RPMI7951 (cell line): ENCODE measurements at regions not wholly inside any gene's neighbourhood (a gene's known extent, or its start where the extent isn't known, plus 50 kb on each side); places are given as distances from the start of the nearest gene placed in this dataset.

ENCODE experiments used
- DNase-seq: peaks from one replicate; pipeline ENCODE4 v3.0.0-alpha.2; 2012; ENCODE audit warnings: low read depth

GRCh38 chr17:77474292-77474988, 333.7 kb downstream of the SEC14L1 start:
- DNase-seq: peak; percentile 46

- DNase-seq: peak; percentile 90
Measured at GRCh38 chr17:77475016-77475976, 334.5 kb downstream of the SEC14L1 start.

GRCh38 chr17:77476006-77476405, 335.2 kb downstream of the SEC14L1 start:
- no peak for DNase-seq

GRCh38 chr17:77476498-77476897, 335.7 kb downstream of the SEC14L1 start:
- no peak for DNase-seq

GRCh38 chr17:77476931-77477805, 336.4 kb downstream of the SEC14L1 start:
- DNase-seq: peak; percentile 100

- no peak for DNase-seq
Measured at GRCh38 chr17:77478281-77478680, 337.5 kb downstream of the SEC14L1 start.

GRCh38 chr17:77478899-77479298, 338.1 kb downstream of the SEC14L1 start:
- DNase-seq: no peak

GRCh38 chr17:77479372-77480198, 338.8 kb downstream of the SEC14L1 start:
- peak; percentile 31 for DNase-seq

- no peak for DNase-seq
Measured at GRCh38 chr17:77480199-77480508, 339.4 kb downstream of the SEC14L1 start.

- no peak for DNase-seq
Measured at GRCh38 chr17:77480509-77481215, 339.9 kb downstream of the SEC14L1 start.

GRCh38 chr17:77481476-77482374, 341.0 kb downstream of the SEC14L1 start:
- no peak for DNase-seq

- DNase-seq: no peak
Measured at GRCh38 chr17:77482375-77483127, 341.8 kb downstream of the SEC14L1 start.

- no peak for DNase-seq
Measured at GRCh38 chr17:77483128-77483598, 342.4 kb downstream of the SEC14L1 start.

GRCh38 chr17:77484111-77484510, 343.3 kb downstream of the SEC14L1 start:
- no peak for DNase-seq

GRCh38 chr17:77485089-77485833, 344.5 kb downstream of the SEC14L1 start:
- no peak for DNase-seq

GRCh38 chr17:77487211-77487629, 346.5 kb downstream of the SEC14L1 start:
- no peak for DNase-seq

GRCh38 chr17:77487677-77488530, 347.1 kb downstream of the SEC14L1 start:
- DNase-seq: no peak
